Thoracic aorta (tissue), 2 donors: ENCODE measurements at regions not wholly inside any gene's neighbourhood (a gene's known extent, or its start where the extent isn't known, plus 50 kb on each side); places are given as distances from the start of the nearest gene placed in this dataset.

Source experiments
- ATAC-seq: fragments of 150-250 bp; one replicate; pipeline ENCODE4 v1.8.0; 2017; ENCODE audit warnings: low read depth; ENCODE audit not compliant: insufficient number of reproducible peaks, low FRiP score
- DNase-seq: peaks from one replicate; pipeline ENCODE4 v3.0.0-alpha.2; 2020; ENCODE audit warnings: low spot score
- H3K27ac ChIP-seq, 2 donors: fragments of 200-600 bp; sonication (generic); 1 replicate in 1 of 2; 2 replicates in 1 of 2; pipeline ENCODE4 v1.5.1; 2016; ENCODE audit warnings: mild to moderate bottlenecking in 2 of 2, moderate library complexity in 2 of 2
- H3K27me3 ChIP-seq: fragments of 200-600 bp; sonication (generic); replicated peaks from 2 replicates; pipeline ENCODE4 v1.6.0; 2016; ENCODE audit warnings: mild to moderate bottlenecking; ENCODE audit not compliant: insufficient read depth
- H3K36me3 ChIP-seq: fragments of 200-600 bp; sonication (generic); one replicate; pipeline ENCODE4 v1.5.1; 2016
- H3K4me1 ChIP-seq, 2 donors: fragments of 200-600 bp; sonication (generic); 1 replicate in 1 of 2; 2 replicates in 1 of 2; pipeline versions ENCODE4 v1.5.1 to v1.6.0; 2016; ENCODE audit warnings: low read depth in 2 of 2, mild to moderate bottlenecking in 1 of 2; ENCODE audit not compliant: control insufficient read depth in 1 of 2
- H3K4me3 ChIP-seq: fragments of 200-600 bp; sonication (generic); 2 replicates; pipeline ENCODE4 v1.5.1; 2016; ENCODE audit warnings: mild to moderate bottlenecking
- H3K9me3 ChIP-seq: fragments of 200-600 bp; sonication (generic); 2 replicates; pipeline ENCODE4 v1.5.1; 2016
- CTCF ChIP-seq: fragments of 200-600 bp; sonication (generic); IDR thresholded peaks from one replicate; pipeline ENCODE4 v1.5.1; 2019; ENCODE audit warnings: antibody characterized with exemption

GRCh38 chr12:116442304-116442703 is 116.9 kb upstream of the MAP1LC3B2 start:
- H3K4me1 ChIP-seq, result no peaks in the 10 kb centered on the region
- H3K9me3 ChIP-seq, result no peaks in the 10 kb centered on the region
- DNase-seq (no peak), ATAC-seq (no peak)
- no peak overlapping the region for H3K27ac ChIP-seq
- no peaks in the 10 kb centered on the region for H3K36me3 ChIP-seq
- no peaks in the 10 kb centered on the region for H3K27me3 ChIP-seq
- H3K4me3 ChIP-seq, result no peak overlapping the region
- no peak for TF ChIP-seq CTCF

GRCh38 chr12:116442946-116443345 is 116.2 kb upstream of the MAP1LC3B2 start:
- DNase-seq (no peak), ATAC-seq (no peak)
- TF ChIP-seq CTCF, result no peak
- Histone ChIP-seq H3K36me3 (no peaks in the 10 kb centered on the region), H3K4me3 (no peak overlapping the region), H3K27me3 (no peaks in the 10 kb centered on the region), H3K4me1 (no peaks in the 10 kb centered on the region), H3K9me3 (no peaks in the 10 kb centered on the region), H3K27ac (no peak overlapping the region)

GRCh38 chr12:116443821-116444589 is 115.2 kb upstream of the MAP1LC3B2 start:
- Histone ChIP-seq H3K27me3 (no peaks in the 10 kb centered on the region), H3K9me3 (no peaks in the 10 kb centered on the region), H3K4me3 (no peak overlapping the region), H3K4me1 (no peaks in the 10 kb centered on the region), H3K36me3 (no peaks in the 10 kb centered on the region), H3K27ac (no peak overlapping the region)
- ATAC-seq, result no peak
- TF ChIP-seq CTCF, result no peak
- DNase-seq, result no peak

GRCh38 chr12:116444590-116444943 is 114.6 kb upstream of the MAP1LC3B2 start:
- Histone ChIP-seq H3K4me1 (no peaks in the 10 kb centered on the region), H3K4me3 (no peak overlapping the region), H3K27ac (no peak overlapping the region)

GRCh38 chr12:116448165-116448739 is 110.9 kb upstream of the MAP1LC3B2 start:
- Histone ChIP-seq H3K27me3 (no peaks in the 10 kb centered on the region), H3K4me1 (no peaks in the 10 kb centered on the region), H3K27ac (no peak overlapping the region), H3K36me3 (no peaks in the 10 kb centered on the region), H3K9me3 (no peaks in the 10 kb centered on the region), H3K4me3 (no peak overlapping the region)
- no peak for ATAC-seq
- TF ChIP-seq CTCF, result no peak
- DNase-seq, result no peak

More at GRCh38 chr12:116444590-116444943, 114.6 kb upstream of the MAP1LC3B2 start:
- Histone ChIP-seq H3K9me3 (no peaks in the 10 kb centered on the region), H3K36me3 (no peaks in the 10 kb centered on the region), H3K27me3 (no peaks in the 10 kb centered on the region)
- no peak for TF ChIP-seq CTCF
- DNase-seq (no peak), ATAC-seq (no peak)
